ENCODE measurements at regions not wholly inside any gene's neighbourhood (a gene's known extent, or its start where the extent isn't known, plus 50 kb on each side); places are given as distances from the start of the nearest gene placed in this dataset.

- no peak for DNase-seq
- no peak for TF ChIP-seq CTCF (IDR thresholded peaks at IDR 0.05)
- no peaks in the 10 kb centered on the region for H3K36me3 ChIP-seq (ENCODE audit: insufficient read depth, low read length)
- no peaks in the 10 kb centered on the region for H3K27me3 ChIP-seq (ENCODE audit: control insufficient read depth in 1 of 2, insufficient read depth in 2 of 2, low read length in 2 of 2)
- no peak overlapping the region for H3K27ac ChIP-seq (ENCODE audit: low read depth in 1 of 2, low read length in 2 of 2)
- H3K9me3 ChIP-seq (ENCODE audit: control insufficient read depth in 1 of 2, insufficient read depth in 1 of 2, low read length in 2 of 2), result peaks cover 3 to 10% of the 10 kb centered on the region in 2 experiments
- Mint-ChIP-seq H3K27me3 (no peaks in the 10 kb centered on the region), H3K36me3 (ENCODE audit: low read depth) (no peaks in the 10 kb centered on the region), H3K4me1 (ENCODE audit: low read depth) (no peaks in the 10 kb centered on the region), H3K27ac (no peak overlapping the region), H3K9me3 (peaks cover 12% of the 10 kb centered on the region), H3K4me3 (no peak overlapping the region)
- no peak overlapping the region for H3K4me3 ChIP-seq (ENCODE audit: low read length)
- ATAC-seq (ENCODE audit: poor library complexity), result no peak
- POLR2A ChIA-PET, result no interaction called here
- CTCF ChIA-PET, result no interaction called here
- intact Hi-C loops (cut with DNase I, micrococcal nuclease), result no loop called here
- no peaks in the 10 kb centered on the region for H3K4me1 ChIP-seq (ENCODE audit: insufficient read depth, low read length)
Measured at GRCh38 chr3:95217661-95218060, 1154.8 kb downstream of the NSUN3 start.

GRCh38 chr3:95218484-95218883 lies 1155.6 kb downstream of the NSUN3 start:
- CTCF ChIA-PET, result no interaction called here
- intact Hi-C loops (cut with DNase I, micrococcal nuclease), result no loop called here

GRCh38 chr3:95226437-95226836 lies 1163.6 kb downstream of the NSUN3 start:
- Mint-ChIP-seq H3K4me1 (ENCODE audit: low read depth) (no peaks in the 10 kb centered on the region), H3K4me3 (no peak overlapping the region), H3K36me3 (ENCODE audit: low read depth) (no peaks in the 10 kb centered on the region), H3K27ac (no peak overlapping the region), H3K9me3 (peaks cover 17% of the 10 kb centered on the region), H3K27me3 (no peaks in the 10 kb centered on the region)
- no peak for ATAC-seq (ENCODE audit: poor library complexity)
- no peaks in the 10 kb centered on the region for H3K36me3 ChIP-seq (ENCODE audit: insufficient read depth, low read length)
- H3K4me3 ChIP-seq (ENCODE audit: low read length), result no peak overlapping the region
- H3K27me3 ChIP-seq (ENCODE audit: control insufficient read depth in 1 of 2, insufficient read depth in 2 of 2, low read length in 2 of 2), result no peaks in the 10 kb centered on the region
- no peaks in the 10 kb centered on the region for H3K4me1 ChIP-seq (ENCODE audit: insufficient read depth, low read length)
- H3K9me3 ChIP-seq (ENCODE audit: control insufficient read depth in 1 of 2, insufficient read depth in 1 of 2, low read length in 2 of 2), result peaks cover 0 to 3% of the 10 kb centered on the region in 2 experiments
- H3K27ac ChIP-seq (ENCODE audit: low read depth in 1 of 2, low read length in 2 of 2), result no peak overlapping the region
- CTCF ChIA-PET, result no interaction called here
- DNase-seq, result no peak
- POLR2A ChIA-PET, result no interaction called here
- TF ChIP-seq CTCF (IDR thresholded peaks at IDR 0.05), result no peak
- intact Hi-C loops (cut with DNase I, micrococcal nuclease), result no loop called here

More at GRCh38 chr3:95218484-95218883, 1155.6 kb downstream of the NSUN3 start:
- no peaks in the 10 kb centered on the region for H3K36me3 Mint-ChIP-seq (ENCODE audit: low read depth)
- no peaks in the 10 kb centered on the region for H3K27me3 Mint-ChIP-seq
- H3K27me3 ChIP-seq (ENCODE audit: control insufficient read depth in 1 of 2, insufficient read depth in 2 of 2, low read length in 2 of 2), result no peaks in the 10 kb centered on the region
- no peaks in the 10 kb centered on the region for H3K4me1 ChIP-seq (ENCODE audit: insufficient read depth, low read length)
- no peaks in the 10 kb centered on the region for H3K4me1 Mint-ChIP-seq (ENCODE audit: low read depth)
- peaks cover 3 to 10% of the 10 kb centered on the region in 2 experiments for H3K9me3 ChIP-seq (ENCODE audit: control insufficient read depth in 1 of 2, insufficient read depth in 1 of 2, low read length in 2 of 2)
- H3K36me3 ChIP-seq (ENCODE audit: insufficient read depth, low read length), result no peaks in the 10 kb centered on the region
- POLR2A ChIA-PET, result no interaction called here
- TF ChIP-seq CTCF (IDR thresholded peaks at IDR 0.05), result no peak
- H3K4me3 Mint-ChIP-seq, result no peak overlapping the region
- ATAC-seq (ENCODE audit: poor library complexity), result no peak
- H3K9me3 Mint-ChIP-seq, result peaks cover 12% of the 10 kb centered on the region
- DNase-seq, result no peak
- H3K27ac Mint-ChIP-seq, result no peak overlapping the region
- H3K27ac ChIP-seq (ENCODE audit: low read depth in 1 of 2, low read length in 2 of 2), result no peak overlapping the region
- no peak overlapping the region for H3K4me3 ChIP-seq (ENCODE audit: low read length)
